ENCODE measurements at regions not wholly inside any gene's neighbourhood (a gene's known extent, or its start where the extent isn't known, plus 50 kb on each side); places are given as distances from the start of the nearest gene placed in this dataset.

GRCh38 chr2:195471163-195471562, 185.9 kb upstream of the SLC39A10 start:
- TF ChIP-seq EZH2 (IDR thresholded peaks at IDR 0.05; ENCODE audit: borderline replicate concordance, insufficient read depth, low read depth, low read length, poor library complexity, severe bottlenecking), result no peak
- TF ChIP-seq, protein P1, sequence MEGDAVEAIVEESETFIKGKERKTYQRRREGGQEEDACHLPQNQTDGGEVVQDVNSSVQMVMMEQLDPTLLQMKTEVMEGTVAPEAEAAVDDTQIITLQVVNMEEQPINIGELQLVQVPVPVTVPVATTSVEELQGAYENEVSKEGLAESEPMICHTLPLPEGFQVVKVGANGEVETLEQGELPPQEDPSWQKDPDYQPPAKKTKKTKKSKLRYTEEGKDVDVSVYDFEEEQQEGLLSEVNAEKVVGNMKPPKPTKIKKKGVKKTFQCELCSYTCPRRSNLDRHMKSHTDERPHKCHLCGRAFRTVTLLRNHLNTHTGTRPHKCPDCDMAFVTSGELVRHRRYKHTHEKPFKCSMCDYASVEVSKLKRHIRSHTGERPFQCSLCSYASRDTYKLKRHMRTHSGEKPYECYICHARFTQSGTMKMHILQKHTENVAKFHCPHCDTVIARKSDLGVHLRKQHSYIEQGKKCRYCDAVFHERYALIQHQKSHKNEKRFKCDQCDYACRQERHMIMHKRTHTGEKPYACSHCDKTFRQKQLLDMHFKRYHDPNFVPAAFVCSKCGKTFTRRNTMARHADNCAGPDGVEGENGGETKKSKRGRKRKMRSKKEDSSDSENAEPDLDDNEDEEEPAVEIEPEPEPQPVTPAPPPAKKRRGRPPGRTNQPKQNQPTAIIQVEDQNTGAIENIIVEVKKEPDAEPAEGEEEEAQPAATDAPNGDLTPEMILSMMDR (IDR thresholded peaks at IDR 0.05), result no peak

GRCh38 chr2:195470622-195471021, 186.4 kb upstream of the SLC39A10 start:
- peak overlapping the region; percentile 12 for H2AFZ ChIP-seq (ENCODE audit: insufficient read depth, low read depth, low read length, poor library complexity, severe bottlenecking)
- H4K20me1 ChIP-seq (ENCODE audit: control insufficient read depth, insufficient read depth, low read length, poor library complexity, severe bottlenecking), result no peaks in the 10 kb centered on the region
- H3K36me3 ChIP-seq (replicated peaks in 1 of 2; ENCODE audit: control extremely low read depth in 1 of 2, control insufficient read depth in 1 of 2, extremely low read depth in 1 of 2, insufficient read depth in 2 of 2, low read length in 1 of 2), result no peaks in the 10 kb centered on the region
- TF ChIP-seq, protein P1 (IDR thresholded peaks at IDR 0.05), result no peak
- TF ChIP-seq EZH2 (IDR thresholded peaks at IDR 0.05; ENCODE audit: borderline replicate concordance, insufficient read depth, low read depth, low read length, poor library complexity, severe bottlenecking), result no peak
- DNase-seq, result no peak
- no peaks in the 10 kb centered on the region for H3K27me3 Mint-ChIP-seq
- ChIA-PET CTCF (no interaction called here), POLR2A (no interaction called here)
- no peaks in the 10 kb centered on the region for H3K9me3 Mint-ChIP-seq (ENCODE audit: insufficient read depth)
- no peak overlapping the region for H3K9ac ChIP-seq (ENCODE audit: low read length)
- peak overlapping the region; percentile 7 for H3K4me2 ChIP-seq (replicated peaks; ENCODE audit: low read depth, low read length, poor library complexity, severe bottlenecking)
- H3K27ac Mint-ChIP-seq, result no peak overlapping the region
- ATAC-seq (ENCODE audit: low read depth), result no peak
- H3K4me3 ChIP-seq (ENCODE audit: control extremely low read depth in 1 of 5, extremely low read depth in 1 of 5, insufficient read depth in 1 of 5, low read depth in 2 of 5, low read length in 4 of 5), result no peak overlapping the region
- no peak overlapping the region for H3K4me3 Mint-ChIP-seq
- peaks cover 0 to 7% (median 2%) of the 10 kb centered on the region in 3 donors for H3K9me3 ChIP-seq (ENCODE audit: control extremely low read depth in 1 of 3, control insufficient read depth in 2 of 3, insufficient read depth in 1 of 3, low read length in 2 of 3)
- no peaks in the 10 kb centered on the region for H3K79me2 ChIP-seq (ENCODE audit: control insufficient read depth, insufficient read depth, low read length)
- no peaks in the 10 kb centered on the region for H3K27me3 ChIP-seq (replicated peaks in 1 of 4; ENCODE audit: control extremely low read depth in 1 of 4, control insufficient read depth in 3 of 4, insufficient read depth in 4 of 4, low read length in 3 of 4)
- peaks cover 8% of the 10 kb centered on the region for H3K4me1 Mint-ChIP-seq
- H3K4me1 ChIP-seq (ENCODE audit: control insufficient read depth in 2 of 2, insufficient read depth in 2 of 2, low read length in 2 of 2), result peaks cover 35 to 36% of the 10 kb centered on the region in 2 donors
- intact Hi-C loops (cut with micrococcal nuclease), result no loop called here
- no peak overlapping the region for H3K27ac ChIP-seq (ENCODE audit: low read length in 2 of 2)

More at GRCh38 chr2:195471163-195471562, 185.9 kb upstream of the SLC39A10 start:
- Histone ChIP-seq H3K9me3 (ENCODE audit: control extremely low read depth in 1 of 3, control insufficient read depth in 2 of 3, insufficient read depth in 1 of 3, low read length in 2 of 3) (peaks cover 0 to 3% (median 2%) of the 10 kb centered on the region in 3 donors), H3K27ac (ENCODE audit: low read length in 2 of 2) (no peak overlapping the region), H3K4me1 (ENCODE audit: control insufficient read depth in 2 of 2, insufficient read depth in 2 of 2, low read length in 2 of 2) (peaks cover 35 to 36% of the 10 kb centered on the region in 2 donors), H3K79me2 (ENCODE audit: control insufficient read depth, insufficient read depth, low read length) (no peaks in the 10 kb centered on the region), H2AFZ (ENCODE audit: insufficient read depth, low read depth, low read length, poor library complexity, severe bottlenecking) (peak overlapping the region; percentile 12), H3K36me3 (replicated peaks in 1 of 2; ENCODE audit: control extremely low read depth in 1 of 2, control insufficient read depth in 1 of 2, extremely low read depth in 1 of 2, insufficient read depth in 2 of 2, low read length in 1 of 2) (no peaks in the 10 kb centered on the region), H4K20me1 (ENCODE audit: control insufficient read depth, insufficient read depth, low read length, poor library complexity, severe bottlenecking) (no peaks in the 10 kb centered on the region), H3K9ac (ENCODE audit: low read length) (no peak overlapping the region), H3K4me3 (ENCODE audit: control extremely low read depth in 1 of 5, extremely low read depth in 1 of 5, insufficient read depth in 1 of 5, low read depth in 2 of 5, low read length in 4 of 5) (no peak overlapping the region), H3K4me2 (replicated peaks; ENCODE audit: low read depth, low read length, poor library complexity, severe bottlenecking) (peak overlapping the region; percentile 7), H3K27me3 (replicated peaks in 1 of 4; ENCODE audit: control extremely low read depth in 1 of 4, control insufficient read depth in 3 of 4, insufficient read depth in 4 of 4, low read length in 3 of 4) (no peaks in the 10 kb centered on the region)
- ATAC-seq (ENCODE audit: low read depth) (no peak), DNase-seq (no peak)
- Mint-ChIP-seq H3K27me3 (no peaks in the 10 kb centered on the region), H3K27ac (no peak overlapping the region), H3K9me3 (ENCODE audit: insufficient read depth) (no peaks in the 10 kb centered on the region), H3K4me3 (no peak overlapping the region), H3K4me1 (peaks cover 8% of the 10 kb centered on the region)
- intact Hi-C loops (cut with micrococcal nuclease), result no loop called here
- 17% methylated on average over 2 of the region's 2 CpGs for WGBS (ENCODE audit: insufficient coverage)
- ChIA-PET CTCF (no interaction called here), POLR2A (no interaction called here)

All from B cell (primary cell).